Upper lobe of left lung (tissue), 6 donors: ENCODE measurements at regions not wholly inside any gene's neighbourhood (a gene's known extent, or its start where the extent isn't known, plus 50 kb on each side); places are given as distances from the start of the nearest gene placed in this dataset.

Source experiments
- ATAC-seq, 2 donors: fragments of 200-7000 bp; cut with Tn5 transposase; one replicate each; pipeline ENCODE4 v1.9.1; 2022; ENCODE audit warnings: mild to moderate bottlenecking in 2 of 2, moderate library complexity in 2 of 2; ENCODE audit not compliant: low FRiP score in 2 of 2
- DNase-seq, 2 donors: peaks; one replicate each; pipeline ENCODE4 v3.0.0-alpha.2; 2019 to 2020
- H3K27ac ChIP-seq, 4 donors: fragments of 200-600 bp; sonication (generic); one replicate each; pipeline ENCODE4 v1.5.1; 2016 to 2019
- H3K27me3 ChIP-seq, 4 donors: fragments of 200-600 bp; sonication (generic); one replicate each; pipeline ENCODE4 v1.5.1; 2017 to 2019
- H3K36me3 ChIP-seq, 4 donors: fragments of 200-600 bp; sonication (generic); one replicate each; pipeline ENCODE4 v1.5.1; 2016 to 2019
- H3K4me1 ChIP-seq, 4 donors: fragments of 200-600 bp; sonication (generic); one replicate each; pipeline ENCODE4 v1.5.1; 2018 to 2019
- H3K4me3 ChIP-seq, 4 donors: fragments of 200-600 bp; sonication (generic); one replicate each; pipeline ENCODE4 v1.5.1; 2017 to 2019; ENCODE audit warnings: mild to moderate bottlenecking in 2 of 4, moderate library complexity in 1 of 4
- H3K9me3 ChIP-seq, 4 donors: fragments of 200-600 bp; sonication (generic); one replicate each; pipeline ENCODE4 v1.5.1; 2018 to 2019
- EP300 ChIP-seq, 4 donors: sonication (generic); formaldehyde crosslinking; IDR thresholded peaks; one replicate each; pipeline ENCODE4 v1.5.1; 2017; ENCODE audit warnings: antibody characterized with exemption in 4 of 4, control low read depth in 2 of 4
- POLR2A ChIP-seq, 4 donors: fragments of 450-650 bp; IDR thresholded peaks; one replicate each; pipeline ENCODE4 v1.5.1; 2016 to 2017; ENCODE audit warnings: antibody characterized with exemption in 4 of 4, mild to moderate bottlenecking in 2 of 4
- POLR2AphosphoS5 ChIP-seq, 2 donors: sonication (generic); formaldehyde crosslinking; IDR thresholded peaks; one replicate each; pipeline ENCODE4 v1.5.1; 2017; ENCODE audit warnings: antibody characterized with exemption in 2 of 2
- WGBS, 2 donors: methylation state at CpG; one replicate each; pipeline ENCODE4 v1.1.5; 2017 to 2018; 5-methylcytosine and 5-hydroxymethylcytosine counted together
- TF ChIP-seq, protein P1 (sequence below), 6 experiments: fragments of 450-650 bp in 4 of 6; fragments of 200-600 bp in 2 of 6; sonication (generic) in 2 of 6; IDR thresholded peaks; one replicate each; pipeline ENCODE4 v1.5.1; 2016 to 2019; ENCODE audit warnings: antibody characterized with exemption in 6 of 6
- donor health status: DM: no; HTN: no; CAD: no; lungs with moderate emphysema.
- donor health status: DM: no; HTN: yes; CAD: no; lungs with severe emphysema.

DNA sequence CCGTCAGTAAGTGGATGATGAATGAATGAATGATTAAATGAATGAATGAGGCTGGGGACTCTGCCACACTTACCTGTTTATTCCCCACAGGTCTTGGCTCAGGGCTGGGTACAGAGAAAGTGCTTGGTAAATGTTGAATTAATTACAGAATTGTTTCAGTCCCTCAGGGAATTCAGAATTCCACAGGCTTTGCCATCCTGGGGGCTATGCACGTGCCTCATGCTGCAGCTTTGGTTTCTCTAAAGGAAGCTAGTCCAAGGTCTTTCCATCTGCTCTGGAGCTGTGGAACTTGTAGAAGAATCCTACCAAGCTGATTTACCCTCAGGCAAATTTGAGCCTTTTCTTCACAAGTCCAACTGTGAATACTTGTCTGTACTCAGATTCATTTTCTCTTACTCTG is 376.8 kb upstream of the AJAP1 start:
- Histone ChIP-seq H3K27ac (no peak overlapping the region), H3K4me1 (no peaks in the 10 kb centered on the region), H3K9me3 (peaks cover 0 to 22% (median 5%) of the 10 kb centered on the region in 4 donors), H3K4me3 (no peak overlapping the region), H3K27me3 (no peaks in the 10 kb centered on the region), H3K36me3 (no peaks in the 10 kb centered on the region)
- DNase-seq: no peak
- no peak for ATAC-seq
- WGBS, 2 donors: 57 to 74% methylated on average over 2 of the region's 2 CpGs
- no peak for TF ChIP-seq EP300 (IDR thresholded peaks at IDR 0.05)
- no peak for TF ChIP-seq POLR2AphosphoS5 (IDR thresholded peaks at IDR 0.05)
- TF ChIP-seq, protein P1, sequence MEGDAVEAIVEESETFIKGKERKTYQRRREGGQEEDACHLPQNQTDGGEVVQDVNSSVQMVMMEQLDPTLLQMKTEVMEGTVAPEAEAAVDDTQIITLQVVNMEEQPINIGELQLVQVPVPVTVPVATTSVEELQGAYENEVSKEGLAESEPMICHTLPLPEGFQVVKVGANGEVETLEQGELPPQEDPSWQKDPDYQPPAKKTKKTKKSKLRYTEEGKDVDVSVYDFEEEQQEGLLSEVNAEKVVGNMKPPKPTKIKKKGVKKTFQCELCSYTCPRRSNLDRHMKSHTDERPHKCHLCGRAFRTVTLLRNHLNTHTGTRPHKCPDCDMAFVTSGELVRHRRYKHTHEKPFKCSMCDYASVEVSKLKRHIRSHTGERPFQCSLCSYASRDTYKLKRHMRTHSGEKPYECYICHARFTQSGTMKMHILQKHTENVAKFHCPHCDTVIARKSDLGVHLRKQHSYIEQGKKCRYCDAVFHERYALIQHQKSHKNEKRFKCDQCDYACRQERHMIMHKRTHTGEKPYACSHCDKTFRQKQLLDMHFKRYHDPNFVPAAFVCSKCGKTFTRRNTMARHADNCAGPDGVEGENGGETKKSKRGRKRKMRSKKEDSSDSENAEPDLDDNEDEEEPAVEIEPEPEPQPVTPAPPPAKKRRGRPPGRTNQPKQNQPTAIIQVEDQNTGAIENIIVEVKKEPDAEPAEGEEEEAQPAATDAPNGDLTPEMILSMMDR (IDR thresholded peaks at IDR 0.05): no peak
- no peak for TF ChIP-seq POLR2A (IDR thresholded peaks at IDR 0.05)

DNA sequence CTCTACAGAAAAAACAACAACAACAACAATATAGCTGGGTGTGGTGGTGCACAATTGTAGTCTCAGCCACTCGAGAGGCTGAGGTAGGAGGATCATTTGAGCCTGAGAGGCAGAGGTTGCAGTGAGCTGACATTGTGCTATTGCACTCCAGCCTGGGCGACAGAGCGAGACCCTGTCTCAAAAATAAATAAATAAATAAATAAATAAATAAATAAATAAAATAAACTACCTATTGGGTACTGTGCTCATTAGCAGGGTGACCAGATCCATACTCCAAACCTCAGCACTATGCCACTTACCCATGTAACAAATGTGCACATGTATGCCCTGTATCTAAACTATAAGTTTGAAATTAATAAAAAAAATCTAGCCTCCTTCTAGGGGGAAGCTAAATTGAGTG is 369.4 kb upstream of the AJAP1 start:
- ATAC-seq: no peak

DNA sequence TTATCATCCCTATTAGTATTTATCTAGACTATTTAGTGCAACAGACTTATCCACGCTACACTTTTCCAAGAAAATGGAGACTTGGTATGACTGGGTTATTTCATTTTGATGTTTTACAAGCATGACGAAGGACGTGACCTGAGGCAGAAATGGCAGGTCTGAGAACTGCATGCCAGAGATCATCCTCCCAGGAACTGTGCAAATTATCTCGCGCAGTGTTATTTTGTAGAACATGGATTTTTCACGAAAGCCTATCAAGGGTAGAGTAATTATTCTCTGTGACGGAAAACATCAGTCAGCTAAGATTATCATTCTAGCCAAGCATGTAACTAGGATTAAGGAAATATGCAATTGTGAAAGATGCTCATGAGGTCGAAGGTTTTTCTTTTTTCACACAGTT is 361.5 kb upstream of the AJAP1 start:
- Histone ChIP-seq H3K4me3 (no peak overlapping the region), H3K27ac (no peak overlapping the region), H3K9me3 (no peaks in the 10 kb centered on the region), H3K27me3 (no peaks in the 10 kb centered on the region), H3K36me3 (no peaks in the 10 kb centered on the region), H3K4me1 (no peaks in the 10 kb centered on the region)
- TF ChIP-seq, protein P1 (IDR thresholded peaks at IDR 0.05): no peak
- ATAC-seq (no peak), DNase-seq (no peak)
- WGBS, 2 donors: 80 to 87% methylated on average over 8 of the region's 8 CpGs

More for the DNA sequence above, 369.4 kb upstream of the AJAP1 start:
- no peak for DNase-seq
- Histone ChIP-seq H3K9me3 (no peaks in the 10 kb centered on the region), H3K36me3 (no peaks in the 10 kb centered on the region), H3K4me1 (no peaks in the 10 kb centered on the region), H3K27ac (no peak overlapping the region), H3K27me3 (no peaks in the 10 kb centered on the region), H3K4me3 (no peak overlapping the region)
- no peak for TF ChIP-seq EP300 (IDR thresholded peaks at IDR 0.05)
- TF ChIP-seq, protein P1 (IDR thresholded peaks at IDR 0.05): no peak
- TF ChIP-seq POLR2A (IDR thresholded peaks at IDR 0.05): no peak
- no peak for TF ChIP-seq POLR2AphosphoS5 (IDR thresholded peaks at IDR 0.05)
- 81 to 82% methylated on average over 3 of the region's 3 CpGs for WGBS, 2 donors

DNA sequence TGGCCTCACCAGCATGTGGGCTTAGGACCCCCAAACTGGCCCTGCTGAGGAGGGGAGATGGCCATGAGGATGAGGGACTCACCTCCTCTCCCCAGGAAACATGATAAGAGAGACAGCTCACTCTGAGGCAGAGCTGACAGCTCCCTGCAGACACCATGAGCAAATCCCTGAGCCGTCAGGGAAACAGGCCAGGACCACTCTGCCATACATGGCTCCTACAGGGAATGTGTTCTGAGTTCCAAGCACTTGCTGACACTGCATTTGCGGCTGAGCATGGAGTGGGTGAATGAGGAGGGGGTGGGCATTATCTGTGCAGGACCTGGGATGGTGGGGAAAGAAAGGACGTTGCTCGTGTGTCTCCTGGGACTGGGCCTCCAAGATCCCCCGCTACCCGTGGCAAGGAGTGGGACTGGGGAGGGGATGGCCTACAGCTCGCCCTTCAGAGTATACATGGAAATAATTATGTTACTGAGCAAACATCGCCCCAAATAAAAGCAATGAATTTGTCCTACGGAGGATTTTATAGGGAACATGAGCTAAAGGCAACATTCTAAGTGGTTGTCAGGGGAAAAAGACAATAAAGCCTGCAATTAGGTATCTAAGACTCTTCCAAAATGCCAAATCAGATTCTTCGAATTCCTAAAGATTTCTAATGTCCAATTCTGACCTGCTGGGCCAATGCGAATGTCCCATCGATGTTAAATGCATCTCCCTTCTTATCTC is 355.9 kb upstream of the AJAP1 start:
- no peaks in the 10 kb centered on the region for H3K27me3 ChIP-seq
- 68 to 73% methylated on average over 11 to 12 of the region's 12 CpGs for WGBS, 2 donors
- ATAC-seq: no peak
- no peaks in the 10 kb centered on the region for H3K9me3 ChIP-seq
- no peak for DNase-seq
- H3K36me3 ChIP-seq: no peaks in the 10 kb centered on the region
- H3K27ac ChIP-seq: no peak overlapping the region
- H3K4me1 ChIP-seq: no peaks in the 10 kb centered on the region
- TF ChIP-seq EP300 (IDR thresholded peaks at IDR 0.05) (no peak), POLR2AphosphoS5 (IDR thresholded peaks at IDR 0.05) (no peak), POLR2A (IDR thresholded peaks at IDR 0.05) (no peak)
- TF ChIP-seq, protein P1 (IDR thresholded peaks at IDR 0.05): no peak
- no peak overlapping the region for H3K4me3 ChIP-seq

DNA sequence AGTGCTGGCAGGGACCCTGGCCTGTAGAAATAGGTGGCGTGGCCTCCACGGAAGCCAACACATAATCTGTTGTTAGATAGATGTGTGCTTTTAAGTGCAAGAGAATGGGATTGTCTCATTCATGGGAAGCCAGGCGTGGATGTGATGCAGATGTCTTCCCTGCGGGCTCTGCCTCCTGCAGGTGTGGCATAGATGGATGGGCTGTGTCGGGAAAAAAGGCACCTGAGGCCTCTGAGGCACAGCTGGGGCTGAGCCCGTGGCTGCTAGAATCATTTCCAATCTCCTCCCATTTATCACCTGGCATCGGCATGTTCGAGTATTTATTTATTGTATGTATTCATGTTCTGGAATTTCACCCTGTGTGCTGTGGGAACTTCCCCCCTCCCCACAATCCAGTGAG is 353.4 kb upstream of the AJAP1 start:
- Histone ChIP-seq H3K4me1 (no peaks in the 10 kb centered on the region), H3K4me3 (no peak overlapping the region), H3K27me3 (no peaks in the 10 kb centered on the region), H3K9me3 (no peaks in the 10 kb centered on the region), H3K36me3 (no peaks in the 10 kb centered on the region), H3K27ac (no peak overlapping the region)
- TF ChIP-seq EP300 (IDR thresholded peaks at IDR 0.05) (no peak), POLR2A (IDR thresholded peaks at IDR 0.05) (no peak), POLR2AphosphoS5 (IDR thresholded peaks at IDR 0.05) (no peak)
- TF ChIP-seq, protein P1 (IDR thresholded peaks at IDR 0.05): no peak
- ATAC-seq (no peak), DNase-seq (no peak)
- WGBS, 2 donors: 35 to 46% methylated on average over 8 of the region's 8 CpGs
